Neural cell (in vitro differentiated cells): ENCODE measurements at regions not wholly inside any gene's neighbourhood (a gene's known extent, or its start where the extent isn't known, plus 50 kb on each side); places are given as distances from the start of the nearest gene placed in this dataset.
A peak's percentile ranks its signal among the peaks of the same experiment; 100 is the strongest.
"Not testable (repeated sequence)": the region's sequence is repeated elsewhere in the genome, so short reads cannot be mapped to it uniquely, and the experiment has no call there.

ENCODE experiments used
- H2AFZ ChIP-seq: fragments of 200-600, 300-800 bp; sonication (generic), shearing (Covaris generic); 2 replicates; pipeline ENCODE4 v1.6.0; 2014; ENCODE audit warnings: low read depth, mild to moderate bottlenecking, antibody characterized with exemption, low read length, moderate library complexity
- H3F3A ChIP-seq: fragments of 200-600 bp; shearing (Covaris generic); 2 replicates; pipeline ENCODE4 v1.6.1; 2016; ENCODE audit warnings: mild to moderate bottlenecking, moderate library complexity, mixed read lengths, antibody characterized with exemption, low read length; ENCODE audit not compliant: insufficient read depth, poor library complexity, severe bottlenecking
- H3K27ac ChIP-seq: fragments of 200-600, 300-800 bp; sonication (generic), shearing (Covaris generic); 2 replicates; pipeline ENCODE4 v1.5.1; 2014; ENCODE audit warnings: mild to moderate bottlenecking, low read length, moderate library complexity
- H3K27me3 ChIP-seq: fragments of 300-800, 200-600 bp; sonication (generic), shearing (Covaris generic); 2 replicates; pipeline ENCODE4 v1.6.0; 2014; ENCODE audit warnings: mild to moderate bottlenecking, low read depth, low read length, moderate library complexity; ENCODE audit not compliant: insufficient read depth
- H3K36me3 ChIP-seq: fragments of 300-800, 200-600 bp; sonication (generic), shearing (Covaris generic); 2 replicates; pipeline ENCODE4 v1.5.1; 2014; ENCODE audit warnings: mild to moderate bottlenecking, antibody characterized with exemption, low read length, moderate library complexity; ENCODE audit not compliant: insufficient read depth
- H3K4me2 ChIP-seq: fragments of 300-800, 200-600 bp; sonication (generic), shearing (Covaris generic); 2 replicates; pipeline ENCODE4 v1.6.0; 2014; ENCODE audit warnings: mild to moderate bottlenecking, low read length
- H3K4me3 ChIP-seq: fragments of 300-800, 200-600 bp; sonication (generic), shearing (Covaris generic); 2 replicates; pipeline ENCODE4 v1.5.1; 2014; ENCODE audit warnings: mild to moderate bottlenecking, low read length, moderate library complexity
- H3K79me2 ChIP-seq: fragments of 200-600 bp; shearing (Covaris generic); replicated peaks from 2 replicates; pipeline ENCODE4 v1.6.0; 2014; ENCODE audit warnings: mild to moderate bottlenecking, low read length, moderate library complexity; ENCODE audit not compliant: insufficient read depth
- H3K9ac ChIP-seq: fragments of 300-800, 200-600 bp; sonication (generic), shearing (Covaris generic); 2 replicates; pipeline ENCODE4 v1.6.1; 2016; ENCODE audit warnings: mild to moderate bottlenecking, low read length, mixed read lengths
- H3K9me2 ChIP-seq: fragments of 200-600 bp; shearing (Covaris generic); 2 replicates; pipeline ENCODE4 v1.6.1; 2016; ENCODE audit warnings: mild to moderate bottlenecking, low read length, mixed read lengths; ENCODE audit not compliant: insufficient read depth
- H3K9me3 ChIP-seq: fragments of 200-600, 300-800 bp; sonication (generic), shearing (Covaris generic); 2 replicates; pipeline ENCODE4 v1.6.1; 2016; ENCODE audit warnings: mild to moderate bottlenecking, mixed run types, low read length, moderate library complexity, mixed read lengths
- H4K20me1 ChIP-seq: fragments of 200-600 bp; shearing (Covaris generic); 2 replicates; pipeline ENCODE4 v1.6.1; 2016; ENCODE audit warnings: mild to moderate bottlenecking, mixed run types; ENCODE audit not compliant: insufficient read depth
- EP300 ChIP-seq: fragments of 450-650 bp; conservative IDR thresholded peaks from 2 replicates; pipeline ENCODE4 v1.6.1; 2014; ENCODE audit warnings: antibody characterized with exemption, mild to moderate bottlenecking, moderate library complexity; ENCODE audit not compliant: poor library complexity, severe bottlenecking
- EZH2 ChIP-seq: fragments of 200-600, 300-800 bp; shearing (Covaris generic), sonication (generic); IDR thresholded peaks from 2 replicates; pipeline ENCODE4 v1.6.1; 2014; ENCODE audit warnings: antibody characterized with exemption, low read length, borderline replicate concordance, mild to moderate bottlenecking; ENCODE audit not compliant: insufficient read depth, poor library complexity, severe bottlenecking
- MXI1 ChIP-seq: fragments of 450-650 bp; conservative IDR thresholded peaks from 2 replicates; pipeline ENCODE4 v1.6.1; 2014; ENCODE audit warnings: antibody characterized with exemption, mild to moderate bottlenecking; ENCODE audit not compliant: poor library complexity, severe bottlenecking
- POLR2AphosphoS5 ChIP-seq: IDR thresholded peaks from 2 replicates; pipeline ENCODE4 v1.6.1; 2012
- RAD21 ChIP-seq: fragments of 450-650 bp; conservative IDR thresholded peaks from 2 replicates; pipeline ENCODE4 v1.6.1; 2014; ENCODE audit warnings: antibody characterized with exemption, mild to moderate bottlenecking, moderate library complexity
- REST ChIP-seq: IDR thresholded peaks from 2 replicates; pipeline ENCODE4 v1.6.1; 2012; ENCODE audit warnings: borderline replicate concordance
- SMC3 ChIP-seq: fragments of 450-650 bp; conservative IDR thresholded peaks from 2 replicates; pipeline ENCODE4 v1.6.1; 2014; ENCODE audit warnings: antibody characterized with exemption, mild to moderate bottlenecking, moderate library complexity; ENCODE audit not compliant: poor library complexity
- TAF1 ChIP-seq: IDR thresholded peaks from 2 replicates; pipeline ENCODE4 v1.6.1; 2012; ENCODE audit warnings: low read depth

DNA sequence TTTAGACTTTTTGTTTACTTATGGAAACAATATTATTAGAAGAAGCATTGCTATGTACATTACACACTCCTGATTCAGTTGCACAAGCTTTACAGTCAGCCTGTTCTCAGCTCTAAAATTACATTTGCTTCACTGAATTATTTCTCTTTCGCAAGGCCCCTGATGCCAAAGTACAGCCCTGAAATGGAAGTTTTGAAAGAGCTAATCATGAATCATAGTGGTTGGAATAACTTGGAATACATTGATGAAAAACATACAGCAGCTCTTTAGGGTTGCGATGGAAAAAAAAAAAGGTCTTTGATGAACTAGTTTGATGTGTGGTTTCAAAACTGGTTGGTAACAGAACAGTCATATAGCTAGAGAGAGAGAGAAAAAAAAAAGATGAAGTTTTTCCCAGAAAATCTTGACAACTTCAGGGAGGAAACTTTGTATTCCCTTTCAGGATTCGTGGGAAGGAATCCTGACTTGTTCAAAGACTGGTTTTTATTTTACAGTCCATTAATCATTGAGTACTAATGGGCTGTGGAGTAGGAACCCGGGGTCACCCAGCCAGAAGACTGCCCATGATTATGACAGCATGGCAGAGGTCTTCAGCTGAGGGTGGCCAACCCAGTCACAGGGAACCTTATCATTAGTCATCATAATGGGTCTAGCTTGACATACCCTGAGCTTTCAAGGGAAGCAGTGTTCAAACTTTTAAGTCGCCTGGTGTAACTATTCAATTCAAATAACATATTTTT lies 460.1 kb downstream of the NAV3 start:
- Histone ChIP-seq H2AFZ (no peak overlapping the region), H4K20me1 (no peaks in the 10 kb centered on the region), H3K9ac (no peak overlapping the region), H3K27ac (no peak overlapping the region), H3K4me3 (no peak overlapping the region), H3K36me3 (no peaks in the 10 kb centered on the region), H3K27me3 (no peaks in the 10 kb centered on the region), H3K9me3 (no peaks in the 10 kb centered on the region), H3K79me2 (no peaks in the 10 kb centered on the region), H3F3A (no peaks in the 10 kb centered on the region), H3K4me2 (no peak overlapping the region), H3K9me2 (no peaks in the 10 kb centered on the region)
- TF ChIP-seq SMC3, result no peak
- TF ChIP-seq POLR2AphosphoS5, result no peak
- TF ChIP-seq MXI1, result no peak
- no peak for TF ChIP-seq EP300
- no peak for TF ChIP-seq REST
- TF ChIP-seq EZH2, result no peak
- no peak for TF ChIP-seq TAF1
- no peak for TF ChIP-seq RAD21

DNA sequence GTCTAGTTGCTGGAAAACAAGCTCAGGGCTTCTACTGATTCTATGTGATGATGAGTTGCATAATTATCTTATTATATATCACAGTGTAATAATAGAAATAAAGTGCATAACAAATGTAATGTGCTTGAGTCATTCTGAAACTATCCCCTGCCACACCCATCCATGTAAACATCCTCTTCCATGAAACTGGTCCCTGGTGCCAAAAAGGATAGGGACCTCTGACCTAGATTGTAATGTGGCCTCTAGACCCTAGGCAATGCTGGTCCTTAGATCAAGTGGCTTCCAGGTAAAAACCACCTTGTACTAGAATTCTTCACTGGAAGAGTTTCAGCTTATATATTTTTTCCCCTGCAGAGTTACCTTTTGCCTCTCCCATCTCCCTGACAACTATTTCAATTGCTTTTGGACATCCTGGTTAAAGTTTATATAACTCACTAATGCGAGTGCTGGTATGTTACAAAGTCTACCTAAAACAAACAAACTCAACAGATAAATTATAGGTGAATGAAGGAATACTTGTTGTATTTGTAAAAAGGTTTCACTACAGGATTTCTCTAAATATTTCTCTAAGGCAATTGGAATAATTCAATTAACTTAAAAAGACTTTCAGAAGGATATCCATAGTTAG lies 462.5 kb downstream of the NAV3 start:
- H3K9ac ChIP-seq, result no peak overlapping the region

GRCh38 chr12:78301282-78301681 lies 470.6 kb downstream of the NAV3 start:
- H3F3A ChIP-seq, H3K79me2 ChIP-seq, H3K4me2 ChIP-seq, H3K9me2 ChIP-seq, H3K4me3 ChIP-seq, H3K27me3 ChIP-seq, H2AFZ ChIP-seq, H3K9me3 ChIP-seq, H3K9ac ChIP-seq, H3K36me3 ChIP-seq, H4K20me1 ChIP-seq: not testable (repeated sequence)
- H3K27ac ChIP-seq, result peak overlapping the region; percentile 34

More for the DNA sequence above, 462.5 kb downstream of the NAV3 start:
- H3K9me3 ChIP-seq, result no peaks in the 10 kb centered on the region
- H4K20me1 ChIP-seq, result no peaks in the 10 kb centered on the region
- H3K36me3 ChIP-seq, result no peaks in the 10 kb centered on the region
- no peak overlapping the region for H3K4me3 ChIP-seq
- no peaks in the 10 kb centered on the region for H3K79me2 ChIP-seq
- H3F3A ChIP-seq, result no peaks in the 10 kb centered on the region
- H3K9me2 ChIP-seq, result no peaks in the 10 kb centered on the region
- H3K27ac ChIP-seq, result no peak overlapping the region
- no peak for TF ChIP-seq REST
- TF ChIP-seq RAD21, result no peak
- TF ChIP-seq SMC3, result no peak
- no peak for TF ChIP-seq EZH2
- no peak for TF ChIP-seq TAF1
- no peak overlapping the region for H2AFZ ChIP-seq
- H3K27me3 ChIP-seq, result no peaks in the 10 kb centered on the region
- H3K4me2 ChIP-seq, result no peak overlapping the region
